Activated naive CD4-positive, alpha-beta T cell treated with anti-CD3 and anti-CD28 coated beads, Interleukin-2, amount 50 U/mL, for 16 hours (primary cell): ENCODE measurements at regions not wholly inside any gene's neighbourhood (a gene's known extent, or its start where the extent isn't known, plus 50 kb on each side); places are given as distances from the start of the nearest gene placed in this dataset.
"Not testable (repeated sequence)": the region's sequence is repeated elsewhere in the genome, so short reads cannot be mapped to it uniquely, and the experiment has no call there.

Experiments
- DNase-seq: peaks from one replicate; pipeline ENCODE4 v3.0.0-alpha.2; 2020

GRCh38 chr12:13339538-13339937 is 143.0 kb downstream of the EMP1 start:
- no peak for DNase-seq

GRCh38 chr12:13339091-13339490 is 142.6 kb downstream of the EMP1 start:
- DNase-seq: no peak

DNA sequence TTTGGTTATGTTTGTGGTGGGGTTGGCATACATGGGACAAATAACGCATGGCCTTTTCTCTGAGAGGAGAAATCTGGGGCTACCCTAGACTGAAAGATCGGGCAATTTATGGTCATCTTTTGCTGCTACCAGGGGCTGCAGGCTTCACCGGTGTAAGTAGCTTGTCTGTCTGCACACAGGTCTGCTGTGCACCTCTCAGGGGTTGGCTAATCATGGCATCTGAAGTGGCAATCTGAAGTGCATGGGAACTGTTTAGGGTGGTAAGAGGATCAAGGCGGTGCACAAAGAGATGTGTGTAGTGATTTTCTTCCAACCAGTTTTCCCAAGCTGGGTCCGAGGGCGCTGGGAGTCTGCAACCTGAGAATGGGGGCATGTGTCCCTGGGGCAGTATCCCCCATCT is 141.3 kb downstream of the EMP1 start:
- DNase-seq: no peak

GRCh38 chr12:13336216-13336615 is 139.7 kb downstream of the EMP1 start:
- DNase-seq: no peak

DNA sequence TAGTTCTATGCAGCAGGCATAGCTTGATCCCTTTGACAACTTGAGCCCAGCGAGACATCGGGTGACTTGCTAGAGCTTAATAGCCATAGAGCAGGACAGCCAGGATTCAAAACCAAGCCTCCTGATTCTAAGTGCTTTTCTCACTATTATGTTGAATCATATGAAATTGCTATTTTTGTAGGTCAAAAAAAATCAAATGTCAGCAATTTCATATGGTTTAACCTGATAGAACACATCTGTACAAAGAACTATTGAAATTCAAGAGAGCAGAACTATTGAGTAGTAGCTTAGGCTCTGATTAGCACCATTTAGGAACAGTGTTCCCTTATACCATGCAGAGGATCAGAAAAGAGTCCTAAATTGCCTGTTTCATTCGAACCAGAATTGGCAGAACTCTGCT is 132.0 kb downstream of the EMP1 start:
- no peak for DNase-seq

- no peak for DNase-seq
Observed at GRCh38 chr12:13326076-13326475, 129.6 kb downstream of the EMP1 start.

GRCh38 chr12:13325037-13325436 is 128.5 kb downstream of the EMP1 start:
- not testable (repeated sequence) for DNase-seq

DNA sequence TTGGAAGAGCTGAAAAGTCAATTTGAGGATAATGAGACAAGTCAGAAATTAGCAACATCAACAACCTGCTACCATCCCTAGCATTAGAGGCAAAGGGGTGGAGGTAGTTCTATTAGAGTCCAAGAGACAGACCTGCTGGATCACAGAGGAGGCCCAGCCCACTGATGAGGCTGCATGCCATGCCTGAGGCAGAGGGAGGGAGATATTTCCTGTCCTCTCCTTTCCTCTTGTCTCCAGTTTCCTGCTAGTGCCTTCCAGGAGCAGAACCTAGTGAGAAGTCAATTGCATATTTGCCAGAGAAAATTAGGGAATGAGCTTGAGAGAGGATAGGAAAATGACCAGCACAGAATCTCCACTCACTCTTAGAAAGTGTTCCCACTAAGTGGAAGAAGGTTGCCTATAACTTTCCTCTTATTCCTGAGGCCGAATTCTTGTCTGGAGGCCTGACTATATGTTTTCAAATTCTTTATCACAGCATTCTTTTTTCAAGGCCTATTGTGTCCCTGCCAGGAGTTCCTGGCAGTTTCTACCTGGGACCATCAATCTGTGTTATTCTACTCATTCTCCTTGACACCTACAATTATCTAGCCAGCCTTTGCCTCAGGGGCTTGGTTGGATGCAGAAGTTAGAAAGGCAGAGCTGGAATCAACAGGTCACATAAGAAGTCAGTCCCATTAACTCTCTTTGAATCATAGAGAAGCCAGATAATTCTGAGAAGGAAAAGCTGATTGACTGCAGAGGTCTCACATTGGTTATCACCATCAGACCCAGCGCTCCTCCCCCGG is 121.9 kb downstream of the EMP1 start:
- DNase-seq: no peak

GRCh38 chr12:13316587-13317246 is 120.2 kb downstream of the EMP1 start:
- DNase-seq: no peak

DNA sequence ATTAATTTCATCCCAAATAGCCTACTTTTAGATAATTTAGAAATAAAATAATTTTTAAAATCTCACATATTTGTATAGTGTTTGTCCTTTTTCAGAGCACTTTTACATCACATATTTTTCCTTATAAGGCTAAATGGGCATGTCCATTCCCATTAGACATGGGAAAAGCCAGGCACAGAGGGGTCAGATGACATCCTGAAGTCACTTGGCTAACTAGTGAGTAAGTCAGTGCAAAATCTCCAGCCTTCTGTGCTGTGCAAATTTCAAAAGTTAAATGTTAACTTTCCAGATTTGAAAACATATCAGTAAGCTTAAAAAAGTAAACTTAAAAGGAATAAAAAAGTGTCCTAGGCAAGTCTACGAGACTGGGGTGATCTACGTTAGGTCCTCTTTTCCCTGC is 117.4 kb downstream of the EMP1 start:
- DNase-seq: no peak

- no peak for DNase-seq
Observed at GRCh38 chr12:13311551-13311950, 115.0 kb downstream of the EMP1 start.

GRCh38 chr12:13307143-13307816 is 110.8 kb downstream of the EMP1 start:
- no peak for DNase-seq

DNA sequence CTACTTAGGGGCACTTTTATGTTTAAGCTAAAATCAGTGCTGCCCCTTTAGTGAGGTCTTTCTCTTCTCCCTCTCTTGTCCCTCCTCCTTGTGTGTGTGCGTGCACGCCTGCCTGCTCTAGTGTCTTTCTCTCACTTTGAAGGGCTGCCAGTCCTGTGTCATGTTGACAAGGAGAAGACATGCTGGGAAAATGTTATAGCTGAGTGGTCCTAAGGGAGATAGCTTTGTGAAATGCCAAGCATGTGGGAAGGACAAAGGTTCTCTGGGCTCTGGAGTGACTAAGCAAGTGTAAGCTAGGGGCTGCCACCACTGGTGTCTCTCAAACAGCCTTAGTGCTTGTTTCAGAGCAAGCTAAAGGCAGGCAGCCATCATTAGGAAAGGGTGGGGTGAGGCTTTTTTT is 108.4 kb downstream of the EMP1 start:
- DNase-seq: no peak

GRCh38 chr12:13299457-13299856 is 102.9 kb downstream of the EMP1 start:
- no peak for DNase-seq

DNA sequence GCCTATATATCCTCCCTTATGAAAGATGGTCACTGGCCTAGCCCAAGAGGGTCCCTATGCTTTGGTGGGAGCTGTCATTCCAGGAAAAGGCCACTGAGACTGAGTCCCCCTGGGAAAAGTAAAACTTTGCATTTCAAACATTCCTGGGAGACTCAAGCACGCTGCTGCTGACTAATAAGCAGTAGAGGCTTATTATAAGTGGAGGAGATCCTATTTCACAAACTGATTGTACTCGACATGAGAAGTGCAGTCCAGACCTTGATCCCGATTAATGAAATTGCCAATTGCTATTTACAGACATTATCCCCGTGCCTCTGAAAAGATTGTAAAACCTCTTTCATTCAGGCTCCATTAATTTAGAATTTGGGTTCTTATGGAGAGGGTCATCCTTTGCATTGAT is 96.6 kb downstream of the EMP1 start:
- DNase-seq: no peak

DNA sequence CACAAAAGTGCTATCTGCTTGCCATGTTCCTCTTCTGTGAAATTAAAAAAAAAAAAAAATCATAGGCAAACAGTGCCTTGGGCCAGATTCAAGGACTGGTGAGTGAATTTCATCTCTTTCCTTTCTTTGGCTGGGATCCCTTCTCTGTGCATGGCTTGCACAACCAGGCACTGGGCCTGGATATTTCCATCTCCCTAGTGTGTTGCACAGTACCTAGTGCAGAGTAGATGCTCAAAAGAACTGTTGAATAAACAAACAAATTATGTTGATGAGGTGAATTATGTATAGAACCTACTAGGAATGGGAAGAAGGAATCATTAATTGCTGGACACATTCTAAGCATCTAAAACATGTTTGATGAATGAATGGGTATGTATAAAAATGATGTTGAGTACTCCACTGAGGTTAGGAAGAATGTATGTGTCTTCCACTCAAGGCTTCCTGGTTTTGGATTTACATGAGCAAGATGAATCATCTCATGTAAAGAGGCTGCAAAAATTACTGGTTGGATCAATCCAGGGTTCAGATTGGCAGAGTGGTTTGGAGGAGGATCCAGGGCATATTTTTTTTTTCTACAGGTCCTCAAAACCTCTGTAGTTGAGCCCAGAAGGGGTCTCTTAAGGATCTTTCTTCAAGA is 93.2 kb downstream of the EMP1 start:
- no peak for DNase-seq

DNA sequence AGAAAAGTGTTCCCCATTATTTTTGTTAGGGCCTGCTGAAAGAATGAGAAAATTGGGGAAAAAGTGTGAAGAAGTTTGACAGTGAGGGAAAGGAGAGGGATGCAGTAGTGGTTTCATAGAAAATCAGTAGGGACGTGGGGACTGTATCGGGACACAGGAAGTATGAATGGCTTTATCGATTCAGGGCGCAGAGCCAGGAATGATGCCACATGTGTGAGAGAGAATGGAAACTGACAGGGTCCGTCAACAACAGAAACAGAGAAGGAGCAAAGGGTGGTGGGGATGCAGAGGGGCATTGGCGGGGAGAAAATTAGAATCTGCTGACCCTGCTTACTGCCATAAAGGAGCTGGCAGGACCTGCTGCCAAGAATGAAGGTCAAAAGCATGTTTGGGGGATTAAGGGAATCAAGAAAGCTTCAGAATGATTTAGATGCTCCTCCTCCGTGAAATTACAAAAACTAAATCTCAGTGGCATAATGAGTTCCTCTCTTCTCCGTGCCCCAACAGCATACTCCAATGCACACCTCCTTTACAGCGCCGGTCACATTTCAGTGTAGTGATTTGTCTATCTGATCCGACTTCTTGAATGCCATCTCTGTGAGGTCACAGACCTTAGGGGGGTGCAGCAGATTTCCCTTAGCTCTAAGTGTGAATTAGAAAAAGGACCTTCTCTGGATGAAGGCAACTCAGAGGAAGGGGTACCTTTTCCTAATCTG is 92.6 kb downstream of the EMP1 start:
- no peak for DNase-seq

DNA sequence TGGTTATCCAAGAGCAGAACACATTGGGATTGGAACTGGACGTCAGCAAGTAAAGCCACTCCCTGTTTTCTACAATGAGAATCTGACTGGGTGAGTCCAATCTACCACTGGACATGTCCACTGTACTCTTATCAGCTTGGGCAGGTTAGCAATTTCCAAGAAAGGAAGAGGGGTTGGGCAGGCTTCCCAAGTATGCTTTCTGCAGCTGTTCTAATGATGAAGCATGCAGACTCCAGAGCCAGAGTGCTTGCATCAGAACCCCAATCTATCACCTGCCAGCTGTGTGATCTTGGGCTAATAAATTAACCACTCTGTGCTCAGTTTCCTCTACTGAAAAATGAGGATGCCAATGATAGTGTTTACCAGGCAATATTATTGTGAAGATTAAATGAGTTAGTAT is 92.0 kb downstream of the EMP1 start:
- DNase-seq: no peak

DNA sequence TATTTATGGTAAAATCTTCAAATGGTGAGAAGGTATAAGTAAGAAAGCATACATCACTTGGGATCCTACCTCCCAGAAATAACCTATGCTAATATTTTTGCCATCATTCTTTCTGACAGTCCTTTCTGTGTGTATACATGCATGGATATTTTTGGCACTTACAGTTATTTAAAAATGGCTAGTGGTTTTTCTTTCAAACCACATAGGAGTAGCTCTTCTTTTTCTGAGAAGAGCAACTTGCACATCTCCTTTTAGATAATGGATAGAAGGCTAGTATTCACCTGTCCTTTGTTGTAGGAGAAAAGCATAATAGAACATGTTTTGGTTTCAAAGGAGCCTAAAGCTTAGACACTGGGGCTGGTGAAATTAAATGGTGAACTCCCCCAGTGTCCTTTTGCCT is 87.3 kb downstream of the EMP1 start:
- DNase-seq: no peak

GRCh38 chr12:13282861-13283260 is 86.3 kb downstream of the EMP1 start:
- DNase-seq: no peak

DNA sequence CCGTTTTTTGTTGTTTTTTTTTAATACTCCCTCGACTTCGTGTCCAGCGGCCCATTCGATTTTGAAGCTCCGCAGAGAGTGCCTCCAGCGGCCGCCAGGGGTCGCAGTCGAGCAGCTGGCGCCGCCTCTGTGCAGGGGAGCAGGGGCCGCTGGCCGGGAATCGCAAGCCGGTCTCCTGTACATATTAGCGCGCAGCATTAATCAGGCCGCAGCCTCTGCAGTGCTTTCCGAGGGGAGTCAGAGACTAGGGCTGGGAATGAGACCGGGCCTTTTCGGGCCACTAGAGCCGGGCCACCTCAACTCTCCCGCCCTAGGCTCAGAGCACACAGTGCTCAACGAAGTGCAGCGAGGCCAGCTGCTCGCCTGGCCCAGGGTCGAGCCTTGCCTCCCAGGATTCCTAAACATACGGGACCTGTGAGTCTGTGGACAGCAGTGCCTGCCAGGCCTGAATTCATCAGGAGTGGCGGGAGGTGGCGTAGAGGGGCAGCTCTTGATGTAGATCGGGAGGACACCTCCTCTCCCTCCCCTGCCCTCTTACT is 81.8 kb downstream of the EMP1 start:
- peak; percentile 64 for DNase-seq

GRCh38 chr12:13277293-13277692 is 80.8 kb downstream of the EMP1 start:
- no peak for DNase-seq
